SH-SY5Y (cell line): ENCODE measurements at regions not wholly inside any gene's neighbourhood (a gene's known extent, or its start where the extent isn't known, plus 50 kb on each side); places are given as distances from the start of the nearest gene placed in this dataset.

Experiments
- GATA2 ChIP-seq: IDR thresholded peaks from 2 replicates; pipeline ENCODE4 v1.6.1; 2011; ENCODE audit warnings: mild to moderate bottlenecking, low read depth, low read length
- GATA3 ChIP-seq: IDR thresholded peaks from 2 replicates; pipeline ENCODE4 v1.6.1; 2011; ENCODE audit warnings: low read depth, mild to moderate bottlenecking, low read length, moderate library complexity

DNA sequence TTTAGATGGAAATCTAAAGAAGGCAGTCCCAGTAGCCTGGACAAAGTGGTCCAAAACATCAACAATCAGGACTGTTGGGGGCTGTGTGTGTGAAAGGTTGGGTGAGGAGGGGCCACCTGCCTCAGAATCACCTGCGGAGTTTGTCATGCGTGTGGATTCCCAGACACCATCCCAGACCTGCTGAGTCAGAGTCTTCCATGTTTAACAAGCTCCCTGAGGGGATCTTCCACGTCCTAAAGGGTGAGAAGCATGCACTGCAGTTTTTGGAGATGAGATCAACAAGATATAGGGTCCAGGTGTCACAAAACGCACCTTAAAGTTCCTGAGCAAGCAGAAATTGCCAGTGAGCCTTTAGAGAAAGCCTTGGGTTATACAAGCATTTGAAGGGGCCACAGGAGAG is 207.0 kb upstream of the FAM9B start:
- TF ChIP-seq GATA2 (no peak), GATA3 (no peak)
